Psoas muscle (tissue), 7 donors: ENCODE measurements at regions not wholly inside any gene's neighbourhood (a gene's known extent, or its start where the extent isn't known, plus 50 kb on each side); places are given as distances from the start of the nearest gene placed in this dataset.

ENCODE experiments used
- ATAC-seq, 4 donors: fragments of 200-7000 bp; cut with Tn5 transposase; one replicate each; pipeline ENCODE4 v1.9.1; 2020; ENCODE audit warnings: moderate library complexity in 3 of 4, mild to moderate bottlenecking in 2 of 4
- DNase-seq, 2 donors: peaks; one replicate each; pipeline ENCODE4 v3.0.0-alpha.2; 2020
- H3K27ac ChIP-seq: fragments of 200-600 bp; one replicate; pipeline ENCODE4 v1.8.0; 2022
- H3K27me3 ChIP-seq, 3 donors: fragments of 200-600 bp in 1 of 3; one replicate each; pipeline versions ENCODE4 v1.6.1 to v1.8.0; 2013 to 2022; ENCODE audit warnings: low read length in 2 of 3, mild to moderate bottlenecking in 2 of 3, moderate library complexity in 1 of 3; ENCODE audit not compliant: insufficient read depth in 3 of 3
- H3K36me3 ChIP-seq, 2 donors: fragments of 200-600 bp in 1 of 2; one replicate each; pipeline versions ENCODE4 v1.6.1 to v1.8.0; 2013 to 2022; ENCODE audit warnings: low read depth in 1 of 2, mild to moderate bottlenecking in 1 of 2, moderate library complexity in 1 of 2; ENCODE audit not compliant: insufficient read depth in 1 of 2
- H3K4me1 ChIP-seq: fragments of 200-600 bp; one replicate; pipeline ENCODE4 v1.8.0; 2022
- H3K4me3 ChIP-seq: fragments of 200-600 bp; one replicate; pipeline ENCODE4 v1.8.0; 2022; ENCODE audit warnings: mild to moderate bottlenecking
- H3K9me3 ChIP-seq: fragments of 200-600 bp; one replicate; pipeline ENCODE4 v1.8.0; 2022
- CTCF ChIP-seq: fragments of 200-600 bp; IDR thresholded peaks from one replicate; pipeline ENCODE4 v1.8.0; 2022; ENCODE audit warnings: antibody characterized with exemption
- WGBS, 3 donors: extraction: QIAGEN DNeasy Blood & Tissue Kit; methylation state at CpG; one replicate each; pipeline versions ENCODE4 v1.1.6 to v1.1.7; 2013; 5-methylcytosine and 5-hydroxymethylcytosine counted together
- intact Hi-C, 2 donors: fragments of 100-400 bp; cut with DNase I; formaldehyde crosslinking; loops; one replicate each; pipeline versions ENCODE4 v1.11.0 to v1.14.2; 2022
- donor health status: healthy with polysubstance abuse.
- donor health status: DM: no; HTN: no; CAD: no; lungs with moderate emphysema.
- donor health status: Bipolar disorder and iron deficiency.
- donor health status: healthy.
- donor health status: DM: yes; HTN: yes; CAD: no.
- donor health status: DM: no; HTN: no; CAD: no.
- donor health status: DM: yes; HTN: yes; CAD: no.

DNA sequence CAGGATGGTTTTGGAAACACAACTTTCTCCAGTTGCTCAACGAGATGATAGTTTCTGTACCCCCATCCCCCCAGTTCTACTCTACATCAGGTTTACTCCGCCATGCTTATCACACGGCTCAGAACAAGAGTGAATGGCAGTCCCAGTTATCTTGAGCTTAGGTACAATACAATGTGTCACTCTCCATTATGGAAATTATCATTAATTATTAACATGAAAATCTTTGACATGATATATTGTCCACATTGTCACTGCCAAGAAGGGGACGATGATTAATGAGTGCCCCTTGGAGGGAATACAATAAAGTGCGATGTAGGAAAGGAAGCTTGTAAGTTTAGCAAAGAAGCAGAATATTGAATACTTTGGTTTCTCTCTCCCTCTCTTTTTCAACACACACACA, 252.6 kb upstream of the CFAP20DC start:
- H3K4me1 ChIP-seq: no peaks in the 10 kb centered on the region
- intact Hi-C loops: no loop called here
- H3K9me3 ChIP-seq: no peaks in the 10 kb centered on the region
- WGBS, 3 donors: 86% methylated on average over 5 of the region's 5 CpGs
- H3K4me3 ChIP-seq: no peak overlapping the region
- no peaks in the 10 kb centered on the region for H3K27me3 ChIP-seq
- DNase-seq (no peak), ATAC-seq (no peak)
- no peak for TF ChIP-seq CTCF
- H3K27ac ChIP-seq: no peak overlapping the region
- no peaks in the 10 kb centered on the region for H3K36me3 ChIP-seq

GRCh38 chr3:59300733-59301132, 250.9 kb upstream of the CFAP20DC start:
- no peak overlapping the region for H3K4me3 ChIP-seq
- ATAC-seq: no peak
- H3K27ac ChIP-seq: no peak overlapping the region
- DNase-seq: no peak
- intact Hi-C loops: no loop called here
- H3K4me1 ChIP-seq: no peaks in the 10 kb centered on the region
- no peaks in the 10 kb centered on the region for H3K36me3 ChIP-seq
- no peaks in the 10 kb centered on the region for H3K27me3 ChIP-seq
- WGBS, 3 donors: 50 to 69% (median 61%) methylated on average over 1 of the region's 1 CpG
- TF ChIP-seq CTCF: no peak
- H3K9me3 ChIP-seq: no peaks in the 10 kb centered on the region

DNA sequence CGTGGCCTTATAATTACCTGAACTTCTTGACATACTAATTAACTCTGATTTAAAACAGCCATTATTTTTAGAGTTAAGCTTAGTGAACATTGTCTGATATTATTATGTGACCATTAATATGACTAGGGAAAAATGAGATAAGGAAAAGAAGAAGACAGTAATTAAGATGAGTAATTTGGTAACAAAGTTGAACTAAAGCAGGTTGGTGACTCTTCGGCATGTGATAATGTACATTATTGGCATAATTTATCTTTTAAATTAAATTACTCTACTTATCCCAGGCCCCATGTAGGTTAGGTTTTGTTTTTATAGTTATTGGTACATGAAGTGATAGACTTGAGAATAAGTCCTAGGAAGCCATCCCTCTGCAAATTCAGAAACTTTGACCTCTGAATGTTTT, 249.7 kb upstream of the CFAP20DC start:
- H3K36me3 ChIP-seq: no peaks in the 10 kb centered on the region
- ATAC-seq (no peak), DNase-seq (no peak)
- intact Hi-C loops: no loop called here
- H3K27ac ChIP-seq: no peak overlapping the region
- TF ChIP-seq CTCF: no peak
- whole genome bisulfite sequencing, 3 donors: 80 to 84% (median 80%) methylated on average over 2 of the region's 2 CpGs
- no peaks in the 10 kb centered on the region for H3K9me3 ChIP-seq
- H3K4me1 ChIP-seq: no peaks in the 10 kb centered on the region
- no peak overlapping the region for H3K4me3 ChIP-seq
- H3K27me3 ChIP-seq: no peaks in the 10 kb centered on the region

- H3K27me3 ChIP-seq: no peaks in the 10 kb centered on the region
- peaks cover 5% of the 10 kb centered on the region for H3K9me3 ChIP-seq
- DNase-seq (no peak), ATAC-seq (no peak)
- H3K4me3 ChIP-seq: no peak overlapping the region
- H3K27ac ChIP-seq: no peak overlapping the region
- intact Hi-C loops: no loop called here
- TF ChIP-seq CTCF: no peak
- no peaks in the 10 kb centered on the region for H3K36me3 ChIP-seq
- H3K4me1 ChIP-seq: no peaks in the 10 kb centered on the region
These were observed 240.5 kb upstream of the CFAP20DC start for GRCh38 chr3:59290358-59290757.

- TF ChIP-seq CTCF: no peak
- peaks cover 5% of the 10 kb centered on the region for H3K9me3 ChIP-seq
- WGBS, 3 donors: 62 to 65% (median 64%) methylated on average over 1 of the region's 1 CpG
- no peak for ATAC-seq
- H3K36me3 ChIP-seq: no peaks in the 10 kb centered on the region
- intact Hi-C loops: no loop called here
- no peaks in the 10 kb centered on the region for H3K27me3 ChIP-seq
- H3K27ac ChIP-seq: no peak overlapping the region
- H3K4me3 ChIP-seq: no peak overlapping the region
- DNase-seq: no peak
- H3K4me1 ChIP-seq: no peaks in the 10 kb centered on the region
These were observed 240.0 kb upstream of the CFAP20DC start for GRCh38 chr3:59289831-59290230.
